GM18909 (cell line): ENCODE measurements at regions not wholly inside any gene's neighbourhood (a gene's known extent, or its start where the extent isn't known, plus 50 kb on each side); places are given as distances from the start of the nearest gene placed in this dataset.
"Not testable (repeated sequence)": the region's sequence is repeated elsewhere in the genome, so short reads cannot be mapped to it uniquely, and the experiment has no call there.

Experiments used
- ATAC-seq: cut with Tn5 transposase; IDR thresholded peaks from one replicate; pipeline ENCODE4 v1.9.1; 2021; ENCODE audit warnings: mild to moderate bottlenecking; ENCODE audit not compliant: unreplicated experiment, poor library complexity

DNA sequence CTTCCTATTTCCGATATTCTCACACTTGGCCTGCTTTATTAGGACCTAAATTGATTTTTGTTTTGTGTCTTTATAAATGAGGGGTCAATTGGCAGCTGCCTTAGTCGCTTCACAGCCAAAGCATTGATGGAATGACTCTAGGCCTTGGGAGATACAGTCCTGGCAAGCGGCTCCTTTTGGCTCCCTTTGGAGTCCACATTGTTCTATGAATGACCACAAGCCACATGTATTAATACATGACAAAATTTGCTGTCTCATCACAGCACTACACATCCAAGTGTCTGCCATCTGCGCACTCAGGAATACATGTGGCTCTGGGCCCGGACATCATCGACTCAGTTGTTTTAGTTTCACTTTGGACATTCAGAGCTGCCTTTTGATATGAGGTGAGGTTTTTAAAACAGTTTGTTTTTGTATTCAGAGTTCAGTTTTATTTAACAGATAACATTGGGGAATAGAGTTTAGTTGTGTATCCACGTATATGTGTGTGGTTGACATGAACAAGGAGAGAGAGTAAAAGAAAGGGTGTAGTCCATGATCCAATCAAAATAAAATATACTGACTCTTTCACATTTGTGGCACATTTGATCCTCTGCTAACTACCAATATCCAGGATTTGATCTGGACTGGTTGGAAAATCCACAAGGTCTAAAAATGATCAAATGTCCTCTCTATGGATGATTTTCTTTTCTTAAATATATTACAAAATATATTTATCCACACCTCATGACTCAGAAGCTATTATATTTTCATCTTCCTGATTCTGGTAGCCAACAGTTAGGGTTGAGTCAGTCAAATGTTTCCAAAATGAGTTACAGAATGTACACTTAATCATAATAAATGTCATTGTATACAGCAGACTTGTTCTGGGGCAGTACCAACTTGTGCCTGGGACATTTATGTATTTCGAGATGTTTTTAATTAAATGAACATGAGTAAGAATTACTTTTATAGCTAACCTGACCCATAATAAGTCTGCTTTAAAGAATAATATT lies 114.0 kb upstream of the MTAP start:
- no peak for ATAC-seq

DNA sequence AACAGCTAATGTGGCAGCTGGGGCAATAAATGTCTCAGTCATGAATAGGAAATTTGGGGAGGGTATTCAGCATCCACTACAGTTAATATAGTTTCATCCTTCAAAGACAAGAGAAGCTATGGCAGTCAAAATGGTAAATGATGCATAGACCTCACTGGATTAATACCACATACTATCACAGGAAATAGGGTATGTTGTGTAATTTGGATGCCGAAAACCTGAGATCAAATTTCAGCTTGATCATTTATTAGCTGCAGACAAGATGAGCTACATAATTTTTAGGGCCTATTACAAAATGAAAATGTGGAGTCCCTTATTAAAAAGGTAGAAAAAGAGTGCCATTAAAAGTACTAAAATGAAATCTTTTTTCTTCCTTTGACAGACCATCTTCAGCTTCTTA lies 112.6 kb upstream of the MTAP start:
- no peak for ATAC-seq

- ATAC-seq = no peak
These were observed 111.9 kb upstream of the MTAP start for GRCh38 chr9:21690561-21690960.

DNA sequence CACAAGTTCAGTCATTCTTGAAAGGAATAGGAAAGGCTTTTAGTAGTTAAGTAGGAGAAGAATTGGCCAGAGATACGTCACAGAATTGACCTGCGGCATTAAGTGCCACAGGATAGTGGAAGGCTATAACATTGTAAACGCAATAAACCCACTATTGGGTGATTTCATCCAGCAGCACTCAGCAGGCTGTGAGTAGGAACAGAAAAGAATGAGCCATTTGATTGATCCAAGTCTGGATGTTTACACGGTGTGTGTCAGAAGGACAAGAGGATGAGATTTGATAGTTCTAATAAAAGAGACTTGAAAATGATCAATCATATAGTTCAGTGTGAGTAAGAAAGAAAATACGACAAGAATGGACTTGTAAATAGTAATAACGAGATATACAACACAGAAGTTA lies 110.0 kb upstream of the MTAP start:
- no peak for ATAC-seq

DNA sequence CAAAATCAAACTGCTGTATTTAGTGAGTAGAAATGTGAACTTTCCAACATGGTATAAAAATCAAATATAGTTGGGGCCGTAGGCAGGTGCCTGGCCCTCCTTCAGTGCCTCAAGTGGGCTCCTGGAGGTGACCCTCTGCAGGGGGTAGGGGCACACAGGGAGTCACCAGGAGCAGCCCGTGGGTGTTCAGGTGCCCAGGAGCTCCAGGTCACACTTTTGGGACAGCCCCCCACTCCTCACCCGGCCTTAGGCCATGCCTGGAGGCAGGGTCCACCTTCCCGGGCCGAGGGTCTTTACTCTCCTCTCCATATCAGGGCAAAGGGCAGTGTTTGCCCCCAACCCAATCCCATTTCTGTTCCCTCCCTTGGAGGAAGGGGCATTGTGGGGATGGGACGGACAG lies 108.0 kb upstream of the MTAP start:
- ATAC-seq = no peak

DNA sequence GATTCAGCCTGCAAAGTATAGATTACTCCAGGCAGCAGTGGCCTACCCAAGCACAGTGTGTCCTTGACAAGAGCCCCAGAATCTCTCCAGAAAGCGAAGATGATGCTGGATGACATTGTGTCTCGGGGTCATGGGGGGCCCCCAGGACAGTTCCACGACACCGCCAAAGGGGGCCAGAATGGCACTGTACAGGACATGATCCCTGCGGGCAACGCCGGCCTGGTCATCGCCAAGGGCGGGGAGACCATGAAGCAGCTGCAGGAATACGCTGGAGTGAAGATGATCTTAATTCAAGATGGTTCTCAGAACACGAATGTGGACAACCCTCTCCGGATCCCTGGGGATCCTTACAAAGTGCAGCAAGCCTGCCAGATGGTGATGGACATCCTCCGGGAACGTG lies 107.0 kb upstream of the MTAP start:
- ATAC-seq = no peak

DNA sequence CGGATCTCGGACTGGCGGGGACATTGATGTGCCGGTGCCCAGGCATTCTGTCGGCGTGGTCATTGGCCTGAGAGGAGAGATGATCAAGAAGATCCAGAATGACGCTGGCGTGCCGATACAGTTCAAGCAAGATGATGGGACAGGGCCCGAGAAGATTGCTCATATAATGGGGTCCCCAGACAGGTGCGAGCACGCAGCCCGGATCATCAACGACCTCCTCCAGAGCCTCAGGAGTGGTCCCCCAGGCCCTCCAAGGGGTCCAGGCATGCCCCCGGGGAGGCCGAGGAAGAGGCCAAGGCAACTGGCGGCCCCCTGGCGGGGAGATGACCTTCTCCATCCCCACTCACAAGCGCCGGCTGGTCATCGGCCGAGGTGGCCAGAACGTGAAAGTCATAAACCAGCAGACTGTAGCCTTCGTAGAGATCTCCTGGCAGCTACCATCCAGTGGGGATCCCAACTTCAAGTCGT lies 106.5 kb upstream of the MTAP start:
- no peak for ATAC-seq

DNA sequence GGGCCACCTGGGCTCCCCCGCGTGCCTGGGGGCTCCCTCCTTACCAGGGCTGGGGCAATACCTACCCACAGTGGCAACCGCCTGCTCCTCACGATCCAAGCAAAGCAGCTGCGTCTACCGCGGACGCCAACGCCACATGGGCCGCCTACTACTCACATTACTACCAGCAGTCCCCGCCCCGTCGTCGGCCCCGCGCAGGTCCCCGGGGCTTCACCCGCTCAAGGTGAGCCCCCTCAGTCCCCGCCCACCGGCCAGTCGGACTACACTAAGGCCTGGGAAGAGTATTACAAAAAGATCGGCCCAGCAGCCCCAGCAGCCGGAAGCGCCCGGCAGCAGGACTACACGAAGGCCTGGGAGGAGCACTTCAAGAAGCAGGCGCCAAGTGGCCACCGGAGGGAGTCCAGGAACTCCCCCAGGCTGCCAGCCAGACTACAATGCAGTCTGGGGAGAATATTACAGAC lies 106.0 kb upstream of the MTAP start:
- ATAC-seq = no peak

DNA sequence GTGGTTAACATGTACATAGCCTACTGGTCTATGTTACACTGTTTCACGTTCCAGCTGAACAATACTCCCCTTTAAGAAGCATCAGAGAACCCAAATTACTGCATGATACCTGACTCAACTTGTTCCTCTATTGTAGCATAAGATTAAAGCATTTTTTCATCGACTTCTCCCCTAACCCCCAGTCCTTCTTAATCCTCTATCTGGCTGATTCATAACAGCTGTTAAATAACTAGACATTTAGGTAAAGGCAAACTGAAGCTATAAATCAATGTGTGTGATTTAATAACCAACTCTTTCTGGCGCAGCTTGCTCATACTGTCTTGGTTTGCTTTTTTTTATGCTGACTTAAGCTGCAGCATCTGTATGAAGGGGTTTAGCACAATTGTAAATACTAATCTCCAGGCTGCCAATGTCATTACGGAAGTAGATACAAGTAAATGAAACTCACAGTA lies 94.2 kb upstream of the MTAP start:
- ATAC-seq = no peak

GRCh38 chr9:21708856-21709255 lies 93.6 kb upstream of the MTAP start:
- ATAC-seq = no peak

- peak; percentile 79 for ATAC-seq
These were observed 92.9 kb upstream of the MTAP start for GRCh38 chr9:21709464-21710058.

DNA sequence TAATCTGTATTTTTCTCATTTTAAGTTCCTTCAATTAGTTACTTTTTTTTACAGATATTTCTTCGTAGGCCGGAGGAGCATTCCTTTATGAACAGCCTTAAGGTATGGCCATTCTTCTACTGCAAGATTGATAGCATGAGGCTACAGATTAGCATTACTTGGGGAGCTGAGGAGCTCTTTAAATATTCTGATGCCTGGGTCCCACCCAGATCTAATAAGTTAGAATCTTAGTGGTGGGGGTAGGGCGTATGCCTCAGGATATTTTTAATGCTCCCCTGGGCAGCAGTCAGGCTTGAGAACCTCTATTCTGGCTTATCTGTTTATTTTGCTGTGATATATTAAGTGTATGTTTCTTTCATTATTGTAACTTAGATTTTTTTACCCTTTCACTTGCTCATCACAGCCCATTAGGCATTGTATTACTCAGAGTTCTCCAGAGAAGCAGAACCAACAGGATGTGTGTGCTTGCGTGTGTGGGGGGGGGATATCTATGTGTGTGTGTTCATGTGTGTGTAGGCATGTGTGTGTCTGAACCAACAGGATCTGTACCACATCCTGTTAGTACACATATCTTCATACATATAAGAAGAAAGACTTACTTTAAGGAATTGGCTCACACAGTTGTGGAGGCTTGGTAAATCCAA lies 91.8 kb upstream of the MTAP start:
- ATAC-seq = no peak

DNA sequence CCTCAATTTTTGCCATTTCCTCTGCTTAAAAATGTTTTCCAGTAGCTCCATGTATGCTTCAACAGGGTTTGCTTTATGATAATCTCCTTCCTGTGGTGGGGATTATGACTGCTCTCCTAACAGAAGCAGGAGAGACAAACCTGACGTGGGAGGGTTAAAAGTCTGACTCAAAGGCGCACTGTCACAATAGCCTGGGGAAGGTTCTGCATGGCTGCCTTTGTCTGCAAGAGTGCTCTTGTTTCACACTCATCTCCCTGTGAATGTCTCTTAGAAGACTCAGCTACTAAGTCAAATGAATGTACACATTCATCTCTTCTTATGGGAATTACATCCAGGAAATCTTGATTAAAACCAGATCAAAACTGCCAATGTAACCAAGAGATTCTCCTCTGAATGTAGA lies 90.9 kb upstream of the MTAP start:
- no peak for ATAC-seq

DNA sequence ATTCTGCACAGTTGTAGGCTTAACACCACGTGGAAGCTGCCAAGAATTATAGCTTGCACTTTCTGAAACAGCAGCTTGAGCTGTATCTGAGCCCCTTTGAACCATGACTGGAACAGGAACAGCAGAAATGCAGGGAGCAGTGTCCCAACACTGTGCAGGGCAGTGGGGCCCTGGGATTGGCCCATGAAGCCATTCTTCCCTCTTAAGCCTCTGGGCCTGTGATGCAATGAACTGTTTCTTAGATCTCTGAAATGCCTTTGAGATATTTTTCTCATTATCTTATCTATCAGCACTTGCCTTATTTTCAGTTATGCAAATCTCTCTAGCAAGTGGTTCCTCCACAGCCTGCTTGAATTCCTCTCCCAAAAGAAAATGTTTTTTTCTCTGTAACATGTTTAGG lies 87.0 kb upstream of the MTAP start:
- ATAC-seq = no peak

- ATAC-seq = no peak
These were observed 81.7 kb upstream of the MTAP start for GRCh38 chr9:21720758-21721157.

GRCh38 chr9:21727411-21727810 lies 75.0 kb upstream of the MTAP start:
- not testable (repeated sequence) for ATAC-seq

GRCh38 chr9:21728781-21729180 lies 73.7 kb upstream of the MTAP start:
- no peak for ATAC-seq

DNA sequence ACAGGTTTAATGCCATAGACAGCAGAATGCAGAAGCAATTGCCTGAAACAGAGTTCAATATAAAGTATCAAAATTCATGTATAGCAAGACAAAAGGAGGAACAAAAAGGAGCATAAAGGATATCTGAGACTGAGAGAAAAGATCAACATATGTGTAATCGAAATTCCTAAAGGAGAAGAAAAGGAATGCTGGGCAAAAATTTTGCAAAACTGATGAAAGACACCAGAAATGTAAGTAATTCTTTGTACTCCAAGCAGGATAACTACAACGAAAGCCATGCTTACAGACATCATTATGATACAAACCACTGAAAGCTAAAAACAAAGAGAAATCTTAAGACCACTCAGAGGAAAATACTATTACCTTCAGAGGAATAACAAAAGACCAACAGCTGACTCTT lies 72.8 kb upstream of the MTAP start:
- no peak for ATAC-seq

DNA sequence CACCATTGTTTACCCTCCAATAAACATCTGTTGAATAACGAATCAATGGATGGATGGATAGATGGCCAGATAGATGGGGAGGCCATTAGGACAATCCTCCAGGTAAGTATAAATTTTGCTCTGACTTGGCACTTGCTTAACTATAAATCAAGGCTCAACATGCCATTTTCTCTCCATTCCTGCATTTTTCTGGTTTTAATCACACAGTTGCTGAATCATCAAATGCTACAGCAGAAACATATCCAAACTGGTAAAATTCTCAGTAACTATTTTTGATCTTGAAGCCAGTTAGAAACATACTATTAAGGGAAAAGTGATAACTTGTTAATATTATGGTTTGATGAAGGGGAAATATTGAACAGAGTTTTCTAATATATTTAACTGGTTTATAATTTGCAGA lies 71.5 kb upstream of the MTAP start:
- ATAC-seq = no peak

- no peak for ATAC-seq
These were observed 61.3 kb upstream of the MTAP start for GRCh38 chr9:21741151-21741550.

DNA sequence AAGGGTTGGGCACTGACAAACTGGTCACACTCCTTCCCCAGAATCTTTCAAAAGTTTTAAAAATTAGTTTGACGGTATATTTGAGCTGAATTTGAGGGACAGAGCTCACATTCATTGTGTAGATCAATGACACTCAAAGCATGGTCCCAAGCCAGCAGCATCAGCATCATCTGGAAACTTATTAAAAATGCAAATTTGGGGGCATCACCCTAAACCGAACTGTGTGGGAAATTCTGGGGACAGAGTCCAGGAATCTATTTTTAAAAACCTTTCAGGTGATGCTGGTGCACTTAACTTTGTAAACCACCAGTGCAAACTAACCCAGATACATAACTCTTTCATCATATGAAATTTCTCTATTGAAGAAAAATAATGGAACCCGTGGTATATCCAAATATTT lies 58.1 kb upstream of the MTAP start:
- ATAC-seq = no peak
